SHP77 (cell line): ENCODE measurements at regions not wholly inside any gene's neighbourhood (a gene's known extent, or its start where the extent isn't known, plus 50 kb on each side); places are given as distances from the start of the nearest gene placed in this dataset.
A peak's percentile ranks its signal among the peaks of the same experiment; 100 is the strongest.

ENCODE experiments used
- DNase-seq, 2 experiments: peaks; one replicate each; lab custom pipeline; 2025; lab: John Stamatoyannopoulos, UW

- DNase-seq: no peak
Measured at GRCh38 chr5:123813264-123813663, 301.3 kb downstream of the CSNK1G3 start.

GRCh38 chr5:123811831-123812230 is 299.9 kb downstream of the CSNK1G3 start:
- no peak for DNase-seq

GRCh38 chr5:123810746-123811340 is 298.9 kb downstream of the CSNK1G3 start:
- DNase-seq: no peak

- DNase-seq: peak; percentile 22 to 37
Measured at GRCh38 chr5:123810253-123810652, 298.3 kb downstream of the CSNK1G3 start.

GRCh38 chr5:123809594-123810221 is 297.7 kb downstream of the CSNK1G3 start:
- DNase-seq: peak; percentile 60 to 73

- DNase-seq: no peak
Measured at GRCh38 chr5:123808461-123809380, 296.7 kb downstream of the CSNK1G3 start.

GRCh38 chr5:123807177-123807945 is 295.4 kb downstream of the CSNK1G3 start:
- DNase-seq: peak; percentile 21 to 22

- no peak for DNase-seq
Measured at GRCh38 chr5:123806644-123807043, 294.7 kb downstream of the CSNK1G3 start.

- no peak for DNase-seq
Measured at GRCh38 chr5:123805300-123805699, 293.3 kb downstream of the CSNK1G3 start.

GRCh38 chr5:123803359-123803758 is 291.4 kb downstream of the CSNK1G3 start:
- no peak for DNase-seq

GRCh38 chr5:123802298-123802951 is 290.4 kb downstream of the CSNK1G3 start:
- DNase-seq: no peak

GRCh38 chr5:123800640-123801039 is 288.7 kb downstream of the CSNK1G3 start:
- DNase-seq: no peak

GRCh38 chr5:123795688-123796087 is 283.7 kb downstream of the CSNK1G3 start:
- no peak for DNase-seq

- DNase-seq: no peak
Measured at GRCh38 chr5:123790226-123790625, 278.2 kb downstream of the CSNK1G3 start.

GRCh38 chr5:123787635-123788034 is 275.7 kb downstream of the CSNK1G3 start:
- DNase-seq: no peak

GRCh38 chr5:123787136-123787535 is 275.2 kb downstream of the CSNK1G3 start:
- DNase-seq: no peak

GRCh38 chr5:123786411-123786810 is 274.4 kb downstream of the CSNK1G3 start:
- no peak for DNase-seq

- peak; percentile 79 to 83 for DNase-seq
Measured at GRCh38 chr5:123785162-123786071, 273.4 kb downstream of the CSNK1G3 start.

GRCh38 chr5:123783421-123783820 is 271.4 kb downstream of the CSNK1G3 start:
- no peak for DNase-seq

- DNase-seq: no peak
Measured at GRCh38 chr5:123778641-123779040, 266.7 kb downstream of the CSNK1G3 start.
